Smooth muscle cell of the brain vasculature (primary cell): ENCODE measurements at regions not wholly inside any gene's neighbourhood (a gene's known extent, or its start where the extent isn't known, plus 50 kb on each side); places are given as distances from the start of the nearest gene placed in this dataset.

Experiments used
- DNase-seq: peaks from one replicate; pipeline ENCODE4 v3.0.0-alpha.2; 2012; ENCODE audit warnings: low read depth, low spot score

GRCh38 chr3:147757866-147758265, 348.7 kb downstream of the ZIC1 start:
- DNase-seq = no peak

- peak; percentile 37 for DNase-seq
These were observed 349.6 kb downstream of the ZIC1 start for GRCh38 chr3:147758771-147759170.

- DNase-seq = no peak
These were observed 350.9 kb downstream of the ZIC1 start for GRCh38 chr3:147760085-147760484.

- DNase-seq = no peak
These were observed 351.8 kb downstream of the ZIC1 start for GRCh38 chr3:147760941-147761340.

- DNase-seq = peak; percentile 32
These were observed 364.0 kb downstream of the ZIC1 start for GRCh38 chr3:147773116-147773630.

- DNase-seq = no peak
These were observed 366.2 kb downstream of the ZIC1 start for GRCh38 chr3:147775411-147775810.

- DNase-seq = no peak
These were observed 366.8 kb downstream of the ZIC1 start for GRCh38 chr3:147775816-147776530.

- no peak for DNase-seq
These were observed 384.7 kb downstream of the ZIC1 start for GRCh38 chr3:147793841-147794240.

- DNase-seq = no peak
These were observed 385.4 kb downstream of the ZIC1 start for GRCh38 chr3:147794596-147794995.

- DNase-seq = no peak
These were observed 386.3 kb downstream of the ZIC1 start for GRCh38 chr3:147795418-147795817.

GRCh38 chr3:147797095-147797494, 387.9 kb downstream of the ZIC1 start:
- DNase-seq = no peak

GRCh38 chr3:147799601-147800000, 390.4 kb downstream of the ZIC1 start:
- no peak for DNase-seq

- DNase-seq = no peak
These were observed 398.6 kb downstream of the ZIC1 start for GRCh38 chr3:147807776-147808175.

- DNase-seq = no peak
These were observed 400.0 kb downstream of the ZIC1 start for GRCh38 chr3:147809206-147809605.

- DNase-seq = no peak
These were observed 403.2 kb downstream of the ZIC1 start for GRCh38 chr3:147812186-147812911.

GRCh38 chr3:147813256-147813655, 404.1 kb downstream of the ZIC1 start:
- no peak for DNase-seq

GRCh38 chr3:147816752-147817151, 407.6 kb downstream of the ZIC1 start:
- DNase-seq = peak; percentile 44

GRCh38 chr3:147832611-147833010, 423.4 kb downstream of the ZIC1 start:
- DNase-seq = no peak

GRCh38 chr3:147836330-147836729, 427.2 kb downstream of the ZIC1 start:
- DNase-seq = no peak

GRCh38 chr3:147838652-147839051, 429.5 kb downstream of the ZIC1 start:
- no peak for DNase-seq

- DNase-seq = no peak
These were observed 434.2 kb downstream of the ZIC1 start for GRCh38 chr3:147843331-147843730.

- DNase-seq = no peak
These were observed 437.1 kb downstream of the ZIC1 start for GRCh38 chr3:147846293-147846692.

- DNase-seq = no peak
These were observed 437.8 kb downstream of the ZIC1 start for GRCh38 chr3:147846854-147847478.
